Mesendoderm (in vitro differentiated cells): ENCODE measurements at regions not wholly inside any gene's neighbourhood (a gene's known extent, or its start where the extent isn't known, plus 50 kb on each side); places are given as distances from the start of the nearest gene placed in this dataset.

Experiments
- DNase-seq: peaks from one replicate; pipeline ENCODE4 v3.0.0; 2013
- H2AK5ac ChIP-seq: 2 replicates; pipeline ENCODE4 v1.6.1; 2013; ENCODE audit warnings: low read length, inconsistent platforms
- H2BK120ac ChIP-seq: 2 replicates; pipeline ENCODE4 v1.6.1; 2013; ENCODE audit warnings: low read depth, mild to moderate bottlenecking, low read length, moderate library complexity, mixed read lengths
- H2BK15ac ChIP-seq: replicated peaks from 2 replicates; pipeline ENCODE4 v1.6.1; 2013; ENCODE audit warnings: low read depth, mild to moderate bottlenecking, moderate library complexity
- H2BK5ac ChIP-seq: 2 replicates; pipeline ENCODE4 v1.6.1; 2013; ENCODE audit warnings: low read length, inconsistent platforms
- H3K18ac ChIP-seq: 2 replicates; pipeline ENCODE4 v1.6.1; 2013; ENCODE audit warnings: mild to moderate bottlenecking, low read length, mixed read lengths
- H3K23ac ChIP-seq: one replicate; pipeline ENCODE4 v1.6.1; 2013; ENCODE audit warnings: low read length
- H3K27ac ChIP-seq: 2 replicates; pipeline ENCODE4 v1.5.1; 2013; ENCODE audit warnings: low read depth, mild to moderate bottlenecking, inconsistent platforms, low read length, moderate library complexity
- H3K27me3 ChIP-seq: 2 replicates; pipeline ENCODE4 v1.6.1; 2013; ENCODE audit warnings: low read length, control low read depth, mild to moderate bottlenecking, inconsistent platforms; ENCODE audit not compliant: insufficient read depth, poor library complexity
- H3K36me3 ChIP-seq: 2 replicates; pipeline ENCODE4 v1.6.1; 2013; ENCODE audit warnings: low read length, inconsistent platforms; ENCODE audit not compliant: control insufficient read depth, insufficient read depth
- H3K4ac ChIP-seq: one replicate; pipeline ENCODE4 v1.6.1; 2013; ENCODE audit warnings: low read depth, mild to moderate bottlenecking, low read length, moderate library complexity
- H3K4me1 ChIP-seq: 2 replicates; pipeline ENCODE4 v1.6.1; 2013; ENCODE audit warnings: low read depth, low read length, inconsistent platforms; ENCODE audit not compliant: control insufficient read depth
- H3K4me2 ChIP-seq: 2 replicates; pipeline ENCODE4 v1.6.1; 2013; ENCODE audit warnings: low read length
- H3K4me3 ChIP-seq: 2 replicates; pipeline ENCODE4 v1.5.1; 2013; ENCODE audit warnings: mild to moderate bottlenecking, low read length
- H3K56ac ChIP-seq: one replicate; pipeline ENCODE4 v1.6.1; 2013; ENCODE audit warnings: low read length
- H3K79me1 ChIP-seq: 2 replicates; pipeline ENCODE4 v1.6.1; 2013; ENCODE audit warnings: low read length, inconsistent platforms
- H3K79me2 ChIP-seq: 2 replicates; pipeline ENCODE4 v1.6.1; 2013; ENCODE audit warnings: mild to moderate bottlenecking, low read length; ENCODE audit not compliant: control insufficient read depth, insufficient read depth
- H3K9ac ChIP-seq: 2 replicates; pipeline ENCODE4 v1.6.1; 2013; ENCODE audit warnings: low read length, inconsistent platforms
- H4K5ac ChIP-seq: one replicate; pipeline ENCODE4 v1.6.1; 2013; ENCODE audit warnings: low read length
- H4K8ac ChIP-seq: one replicate; pipeline ENCODE4 v1.6.1; 2013; ENCODE audit warnings: low read depth, mild to moderate bottlenecking, control low read depth, low read length, moderate library complexity
- WGBS: extraction: QIAGEN DNeasy Blood & Tissue Kit; methylation state at CpG from one replicate; pipeline ENCODE4 v1.1.7; 2013; ENCODE audit warnings: low lambda C conversion rate, missing lambda C conversion rate; ENCODE audit not compliant: insufficient coverage; ENCODE audit errors: extremely low coverage; 5-methylcytosine and 5-hydroxymethylcytosine counted together

- Histone ChIP-seq H3K4me3 (no peak overlapping the region), H3K56ac (no peak overlapping the region), H2AK5ac (no peak overlapping the region), H3K36me3 (no peaks in the 10 kb centered on the region), H3K79me2 (no peaks in the 10 kb centered on the region), H3K4me1 (no peaks in the 10 kb centered on the region), H3K27ac (no peak overlapping the region), H4K5ac (no peak overlapping the region), H3K9ac (no peak overlapping the region), H4K8ac (no peak overlapping the region), H2BK5ac (no peak overlapping the region), H3K23ac (no peak overlapping the region), H2BK120ac (no peak overlapping the region), H3K79me1 (no peaks in the 10 kb centered on the region), H3K4ac (no peak overlapping the region), H2BK15ac (no peak overlapping the region), H3K18ac (no peak overlapping the region), H3K27me3 (no peaks in the 10 kb centered on the region), H3K4me2 (no peak overlapping the region)
- DNase-seq = no peak
- no CpG with 5 or more reads among the region's 9 CpGs for WGBS
Measured at GRCh38 chr12:58026897-58027891, 85.8 kb downstream of the ATP23 start.

GRCh38 chr12:58028294-58028693, 86.9 kb downstream of the ATP23 start:
- Histone ChIP-seq H2AK5ac (no peak overlapping the region), H4K8ac (no peak overlapping the region), H3K79me1 (no peaks in the 10 kb centered on the region), H3K4me1 (no peaks in the 10 kb centered on the region), H2BK120ac (no peak overlapping the region), H4K5ac (no peak overlapping the region), H2BK15ac (no peak overlapping the region), H3K27ac (no peak overlapping the region), H3K56ac (no peak overlapping the region), H3K36me3 (no peaks in the 10 kb centered on the region), H3K18ac (no peak overlapping the region), H3K79me2 (no peaks in the 10 kb centered on the region), H3K4ac (no peak overlapping the region), H3K23ac (no peak overlapping the region), H3K9ac (no peak overlapping the region), H3K27me3 (no peaks in the 10 kb centered on the region), H3K4me2 (no peak overlapping the region), H2BK5ac (no peak overlapping the region), H3K4me3 (no peak overlapping the region)
- no peak for DNase-seq
- WGBS = no CpG with 5 or more reads among the region's 3 CpGs

GRCh38 chr12:58029260-58029659, 87.9 kb downstream of the ATP23 start:
- H3K36me3 ChIP-seq = no peaks in the 10 kb centered on the region
- H3K4me2 ChIP-seq = no peak overlapping the region
- no peak overlapping the region for H3K27ac ChIP-seq
- H2BK120ac ChIP-seq = no peak overlapping the region
- H3K4ac ChIP-seq = no peak overlapping the region
- H4K8ac ChIP-seq = no peak overlapping the region
- WGBS = no CpG with 5 or more reads among the region's 1 CpG
- DNase-seq = no peak
- H3K27me3 ChIP-seq = no peaks in the 10 kb centered on the region
- no peaks in the 10 kb centered on the region for H3K4me1 ChIP-seq
- no peak overlapping the region for H2BK15ac ChIP-seq
- no peak overlapping the region for H3K56ac ChIP-seq
- H3K4me3 ChIP-seq = no peak overlapping the region
- no peaks in the 10 kb centered on the region for H3K79me1 ChIP-seq
- H3K23ac ChIP-seq = no peak overlapping the region
- no peak overlapping the region for H2BK5ac ChIP-seq
- H3K18ac ChIP-seq = no peak overlapping the region
- no peak overlapping the region for H3K9ac ChIP-seq
- H3K79me2 ChIP-seq = no peaks in the 10 kb centered on the region
- no peak overlapping the region for H2AK5ac ChIP-seq
- H4K5ac ChIP-seq = no peak overlapping the region

- no peak overlapping the region for H4K5ac ChIP-seq
- no peaks in the 10 kb centered on the region for H3K36me3 ChIP-seq
- H3K79me1 ChIP-seq = no peaks in the 10 kb centered on the region
- no peak overlapping the region for H4K8ac ChIP-seq
- no peak overlapping the region for H2BK5ac ChIP-seq
- no peak overlapping the region for H3K18ac ChIP-seq
- H3K23ac ChIP-seq = no peak overlapping the region
- no CpG with 5 or more reads among the region's 4 CpGs for WGBS
- H3K4me3 ChIP-seq = no peak overlapping the region
- no peak overlapping the region for H2BK15ac ChIP-seq
- no peak overlapping the region for H2AK5ac ChIP-seq
- no peaks in the 10 kb centered on the region for H3K4me1 ChIP-seq
- H3K56ac ChIP-seq = no peak overlapping the region
- H3K27me3 ChIP-seq = no peaks in the 10 kb centered on the region
- no peaks in the 10 kb centered on the region for H3K79me2 ChIP-seq
- H3K4me2 ChIP-seq = no peak overlapping the region
- H3K4ac ChIP-seq = no peak overlapping the region
- DNase-seq = no peak
- no peak overlapping the region for H3K27ac ChIP-seq
- no peak overlapping the region for H2BK120ac ChIP-seq
- no peak overlapping the region for H3K9ac ChIP-seq
Measured at GRCh38 chr12:58030566-58031279, 89.4 kb downstream of the ATP23 start.

- Histone ChIP-seq H3K27ac (no peak overlapping the region), H3K4me2 (no peak overlapping the region), H3K18ac (no peak overlapping the region), H3K23ac (no peak overlapping the region), H4K5ac (no peak overlapping the region), H3K56ac (no peak overlapping the region), H3K9ac (no peak overlapping the region), H3K79me2 (no peaks in the 10 kb centered on the region), H2BK15ac (no peak overlapping the region), H2BK120ac (no peak overlapping the region), H4K8ac (no peak overlapping the region), H2AK5ac (no peak overlapping the region), H3K36me3 (no peaks in the 10 kb centered on the region), H3K4me3 (no peak overlapping the region), H2BK5ac (no peak overlapping the region), H3K4me1 (no peaks in the 10 kb centered on the region), H3K27me3 (no peaks in the 10 kb centered on the region), H3K79me1 (no peaks in the 10 kb centered on the region), H3K4ac (no peak overlapping the region)
- no peak for DNase-seq
- WGBS = no CpG with 5 or more reads among the region's 3 CpGs
Measured at GRCh38 chr12:58032156-58032555, 90.8 kb downstream of the ATP23 start.
